ENCODE measurements at regions not wholly inside any gene's neighbourhood (a gene's known extent, or its start where the extent isn't known, plus 50 kb on each side); places are given as distances from the start of the nearest gene placed in this dataset.

- Histone ChIP-seq H3F3A (ENCODE audit: control insufficient read depth, insufficient read depth) (no peaks in the 10 kb centered on the region), H3K79me2 (ENCODE audit: control insufficient read depth, low read length) (no peaks in the 10 kb centered on the region), H3K4me3 (ENCODE audit: low read length) (no peak overlapping the region)
These were observed 146.9 kb upstream of the MYLIP start for GRCh38 chr6:15981956-15982355.

GRCh38 chr6:15980801-15981200 is 148.1 kb upstream of the MYLIP start:
- H3K9me2 ChIP-seq (replicated peaks; ENCODE audit: control insufficient read depth, low read length): no peaks in the 10 kb centered on the region
- H4K20me1 ChIP-seq (ENCODE audit: control insufficient read depth, insufficient read depth, low read depth, low read length): no peaks in the 10 kb centered on the region
- no peaks in the 10 kb centered on the region; the same call in 1 of the 2 replicates for H3K27me3 ChIP-seq (ENCODE audit: control insufficient read depth, low read length)
- no peak overlapping the region for H3K4me2 ChIP-seq (ENCODE audit: low read length)
- no peaks in the 10 kb centered on the region for H3K4me1 ChIP-seq (ENCODE audit: control insufficient read depth, low read length)
- no peaks in the 10 kb centered on the region for H3F3A ChIP-seq (ENCODE audit: control insufficient read depth, insufficient read depth)
- no peak overlapping the region for H3K4me3 ChIP-seq (ENCODE audit: low read length)
- TF ChIP-seq EZH2phosphoT487 (IDR thresholded peaks at IDR 0.05; ENCODE audit: borderline replicate concordance, low read length) (no peak), CTCF (IDR thresholded peaks at IDR 0.05; ENCODE audit: low read depth, low read length, poor library complexity, severe bottlenecking) (no peak)
- no peaks in the 10 kb centered on the region for H3K79me2 ChIP-seq (ENCODE audit: control insufficient read depth, low read length)
- H3K9me3 ChIP-seq (ENCODE audit: control insufficient read depth, insufficient read depth, low read length): no peaks in the 10 kb centered on the region; the same call in 1 of the 2 replicates
- no peaks in the 10 kb centered on the region for H3K36me3 ChIP-seq (ENCODE audit: control insufficient read depth, low read length)
- H3K27ac ChIP-seq (ENCODE audit: low read depth, low read length): no peak overlapping the region

More at GRCh38 chr6:15981956-15982355, 146.9 kb upstream of the MYLIP start:
- TF ChIP-seq EZH2phosphoT487 (IDR thresholded peaks at IDR 0.05; ENCODE audit: borderline replicate concordance, low read length): no peak
- TF ChIP-seq CTCF (IDR thresholded peaks at IDR 0.05; ENCODE audit: low read depth, low read length, poor library complexity, severe bottlenecking): no peak
- no peaks in the 10 kb centered on the region for H3K4me1 ChIP-seq (ENCODE audit: control insufficient read depth, low read length)
- H3K36me3 ChIP-seq (ENCODE audit: control insufficient read depth, low read length): no peaks in the 10 kb centered on the region
- H4K20me1 ChIP-seq (ENCODE audit: control insufficient read depth, insufficient read depth, low read depth, low read length): no peaks in the 10 kb centered on the region
- H3K9me3 ChIP-seq (ENCODE audit: control insufficient read depth, insufficient read depth, low read length): no peaks in the 10 kb centered on the region; the same call in 1 of the 2 replicates
- no peak overlapping the region for H3K27ac ChIP-seq (ENCODE audit: low read depth, low read length)
- H3K4me2 ChIP-seq (ENCODE audit: low read length): no peak overlapping the region
- no peaks in the 10 kb centered on the region for H3K9me2 ChIP-seq (replicated peaks; ENCODE audit: control insufficient read depth, low read length)
- no peaks in the 10 kb centered on the region; the same call in 1 of the 2 replicates for H3K27me3 ChIP-seq (ENCODE audit: control insufficient read depth, low read length)

GRCh38 chr6:15978426-15978825 is 150.5 kb upstream of the MYLIP start:
- no peak overlapping the region for H3K4me3 ChIP-seq (ENCODE audit: low read length)
- H3K27ac ChIP-seq (ENCODE audit: low read depth, low read length): no peak overlapping the region
- no peaks in the 10 kb centered on the region for H3F3A ChIP-seq (ENCODE audit: control insufficient read depth, insufficient read depth)
- H3K9me2 ChIP-seq (replicated peaks; ENCODE audit: control insufficient read depth, low read length): no peaks in the 10 kb centered on the region
- no peaks in the 10 kb centered on the region for H3K36me3 ChIP-seq (ENCODE audit: control insufficient read depth, low read length)
- H3K4me1 ChIP-seq (ENCODE audit: control insufficient read depth, low read length): no peaks in the 10 kb centered on the region
- H3K79me2 ChIP-seq (ENCODE audit: control insufficient read depth, low read length): no peaks in the 10 kb centered on the region
- H3K4me2 ChIP-seq (ENCODE audit: low read length): no peak overlapping the region
- H3K27me3 ChIP-seq (ENCODE audit: control insufficient read depth, low read length): no peaks in the 10 kb centered on the region
- H3K9me3 ChIP-seq (ENCODE audit: control insufficient read depth, insufficient read depth, low read length): peaks cover 3% of the 10 kb centered on the region; the same call in 1 of the 2 replicates
- TF ChIP-seq EZH2phosphoT487 (IDR thresholded peaks at IDR 0.05; ENCODE audit: borderline replicate concordance, low read length) (no peak), CTCF (IDR thresholded peaks at IDR 0.05; ENCODE audit: low read depth, low read length, poor library complexity, severe bottlenecking) (no peak)
- H4K20me1 ChIP-seq (ENCODE audit: control insufficient read depth, insufficient read depth, low read depth, low read length): no peaks in the 10 kb centered on the region

Data from DOHH2 (cell line).